ENCODE measurements at regions not wholly inside any gene's neighbourhood (a gene's known extent, or its start where the extent isn't known, plus 50 kb on each side); places are given as distances from the start of the nearest gene placed in this dataset.
A peak's percentile ranks its signal among the peaks of the same experiment; 100 is the strongest.

- DNase-seq (no peak), ATAC-seq (peak; percentile 91)
- Histone ChIP-seq H3K36me3 (no peaks in the 10 kb centered on the region), H3K4me1 (no peaks in the 10 kb centered on the region), H3K9me3 (no peaks in the 10 kb centered on the region), H3K4me3 (no peak overlapping the region), H3K27me3 (no peaks in the 10 kb centered on the region), H3K27ac (no peak overlapping the region)
- no peak for TF ChIP-seq CTCF (IDR thresholded peaks at IDR 0.05)
- intact Hi-C loops (cut with DNase I), result no loop called here
Measured at GRCh38 chr6:163782436-163783003, 368.0 kb downstream of the QKI start.

- Histone ChIP-seq H3K27me3 (no peaks in the 10 kb centered on the region), H3K9me3 (no peaks in the 10 kb centered on the region), H3K27ac (no peak overlapping the region), H3K4me3 (no peak overlapping the region), H3K4me1 (no peaks in the 10 kb centered on the region), H3K36me3 (no peaks in the 10 kb centered on the region)
- TF ChIP-seq CTCF (IDR thresholded peaks at IDR 0.05), result no peak
- no peak for ATAC-seq
- intact Hi-C loops (cut with DNase I), result no loop called here
- DNase-seq, result no peak
Measured at GRCh38 chr6:163780994-163781393, 366.5 kb downstream of the QKI start.

- DNase-seq, result no peak
- H3K4me3 ChIP-seq, result no peak overlapping the region
- H3K27me3 ChIP-seq, result no peaks in the 10 kb centered on the region
- ATAC-seq, result no peak
- no peaks in the 10 kb centered on the region for H3K9me3 ChIP-seq
- H3K36me3 ChIP-seq, result no peaks in the 10 kb centered on the region
- TF ChIP-seq CTCF (IDR thresholded peaks at IDR 0.05), result no peak
- no peak overlapping the region for H3K27ac ChIP-seq
- intact Hi-C loops (cut with DNase I), result no loop called here
- no peaks in the 10 kb centered on the region for H3K4me1 ChIP-seq
Measured at GRCh38 chr6:163779727-163780284, 365.3 kb downstream of the QKI start.

- Histone ChIP-seq H3K9me3 (no peaks in the 10 kb centered on the region), H3K36me3 (no peaks in the 10 kb centered on the region), H3K27me3 (no peaks in the 10 kb centered on the region), H3K4me1 (no peaks in the 10 kb centered on the region), H3K4me3 (no peak overlapping the region), H3K27ac (no peak overlapping the region)
- no peak for DNase-seq
- TF ChIP-seq CTCF (IDR thresholded peaks at IDR 0.05), result no peak
- intact Hi-C loops (cut with DNase I), result no loop called here
- no peak for ATAC-seq
Measured at GRCh38 chr6:163777716-163778115, 363.2 kb downstream of the QKI start.

- Histone ChIP-seq H3K27ac (no peak overlapping the region), H3K4me3 (no peak overlapping the region), H3K36me3 (no peaks in the 10 kb centered on the region), H3K4me1 (no peaks in the 10 kb centered on the region), H3K9me3 (no peaks in the 10 kb centered on the region), H3K27me3 (no peaks in the 10 kb centered on the region)
- intact Hi-C loops (cut with DNase I), result no loop called here
- TF ChIP-seq CTCF (IDR thresholded peaks at IDR 0.05), result no peak
- ATAC-seq (no peak), DNase-seq (no peak)
Measured at GRCh38 chr6:163776906-163777686, 362.6 kb downstream of the QKI start.
